RWPE1 (cell line): ENCODE measurements at regions not wholly inside any gene's neighbourhood (a gene's known extent, or its start where the extent isn't known, plus 50 kb on each side); places are given as distances from the start of the nearest gene placed in this dataset.

Experiments used
- CTCF ChIA-PET: fragments of 350-600 bp; sonication (Branson Sonifier 250); formaldehyde crosslinking; extraction: SDS; loops from one replicate; lab custom pipeline; 2021; lab: Yijun Ruan, JAX
- POLR2A ChIA-PET: fragments of 400-600 bp; formaldehyde crosslinking; extraction: SDS; loops from one replicate; lab custom pipeline; 2020; ENCODE audit warnings: antibody characterized with exemption; ENCODE audit not compliant: low non-redundant PET; lab: Yijun Ruan, JAX
- DNase-seq: peaks from one replicate; pipeline ENCODE4 v3.0.0; 2012; ENCODE audit warnings: low spot score
- H3K27ac ChIP-seq: fragments of 450-650 bp; 2 replicates; pipeline ENCODE4 v1.5.1; 2017
- TF ChIP-seq, protein P1 (sequence below): fragments of 450-650 bp; conservative IDR thresholded peaks from 2 replicates; pipeline ENCODE4 v1.5.1; 2017; ENCODE audit warnings: low read depth, mild to moderate bottlenecking

DNA sequence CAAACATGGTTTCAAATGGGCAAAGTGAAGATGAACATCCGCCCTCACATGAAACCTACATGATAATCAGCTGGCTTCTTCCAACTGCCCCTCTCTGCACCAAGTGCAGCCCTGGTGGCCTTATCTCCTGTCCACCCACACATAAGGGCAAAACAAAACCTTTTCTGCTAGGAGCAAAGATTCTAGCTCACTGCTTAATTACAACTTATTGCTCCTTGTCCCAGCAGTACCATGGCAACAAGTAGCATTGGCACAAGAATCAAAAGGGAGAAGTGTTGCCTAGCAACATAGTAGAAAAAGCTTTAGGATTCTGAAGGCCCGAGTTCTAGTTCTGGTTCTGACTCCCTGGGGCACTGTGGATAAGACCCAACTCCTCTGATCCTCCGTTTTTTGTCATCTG lies 68.7 kb upstream of the BMAL1 start:
- H3K27ac ChIP-seq: peak overlapping the region; percentile 52
- ChIA-PET POLR2A (no interaction called here), CTCF (interaction anchor here (0.5 to 3.0 kb wide), 4 partner anchors 130 to 175 kb away, joined by 3 to 19 read pairs (median 4); no protein-coding TSS in a partner anchor)
- TF ChIP-seq, protein P1, sequence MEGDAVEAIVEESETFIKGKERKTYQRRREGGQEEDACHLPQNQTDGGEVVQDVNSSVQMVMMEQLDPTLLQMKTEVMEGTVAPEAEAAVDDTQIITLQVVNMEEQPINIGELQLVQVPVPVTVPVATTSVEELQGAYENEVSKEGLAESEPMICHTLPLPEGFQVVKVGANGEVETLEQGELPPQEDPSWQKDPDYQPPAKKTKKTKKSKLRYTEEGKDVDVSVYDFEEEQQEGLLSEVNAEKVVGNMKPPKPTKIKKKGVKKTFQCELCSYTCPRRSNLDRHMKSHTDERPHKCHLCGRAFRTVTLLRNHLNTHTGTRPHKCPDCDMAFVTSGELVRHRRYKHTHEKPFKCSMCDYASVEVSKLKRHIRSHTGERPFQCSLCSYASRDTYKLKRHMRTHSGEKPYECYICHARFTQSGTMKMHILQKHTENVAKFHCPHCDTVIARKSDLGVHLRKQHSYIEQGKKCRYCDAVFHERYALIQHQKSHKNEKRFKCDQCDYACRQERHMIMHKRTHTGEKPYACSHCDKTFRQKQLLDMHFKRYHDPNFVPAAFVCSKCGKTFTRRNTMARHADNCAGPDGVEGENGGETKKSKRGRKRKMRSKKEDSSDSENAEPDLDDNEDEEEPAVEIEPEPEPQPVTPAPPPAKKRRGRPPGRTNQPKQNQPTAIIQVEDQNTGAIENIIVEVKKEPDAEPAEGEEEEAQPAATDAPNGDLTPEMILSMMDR: no peak
- no peak for DNase-seq

DNA sequence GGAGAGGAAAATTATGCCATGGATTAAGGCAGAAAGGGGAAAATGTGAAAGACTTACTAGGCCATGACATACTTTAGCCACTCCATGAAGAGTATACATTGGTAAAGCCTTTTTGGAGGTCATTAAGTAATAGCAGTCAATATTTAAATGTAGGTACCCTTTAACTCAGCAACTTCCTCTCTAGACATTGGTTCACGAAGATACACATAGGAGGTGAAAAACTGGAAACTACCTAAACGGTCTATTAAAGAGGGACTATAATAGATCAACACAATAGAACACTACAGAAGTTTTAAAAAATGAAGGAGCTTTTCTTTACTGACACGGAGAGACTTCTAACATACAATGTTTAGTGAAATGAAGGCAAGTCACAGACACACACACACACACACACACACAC lies 68.2 kb upstream of the BMAL1 start:
- ChIA-PET CTCF (interaction anchor here (0.6 to 3.0 kb wide), 9 partner anchors 52 to 176 kb away, joined by 3 to 19 read pairs (median 6); no protein-coding TSS in a partner anchor), POLR2A (no interaction called here)
- no peak overlapping the region for H3K27ac ChIP-seq
- no peak for DNase-seq
- TF ChIP-seq, protein P1: no peak

DNA sequence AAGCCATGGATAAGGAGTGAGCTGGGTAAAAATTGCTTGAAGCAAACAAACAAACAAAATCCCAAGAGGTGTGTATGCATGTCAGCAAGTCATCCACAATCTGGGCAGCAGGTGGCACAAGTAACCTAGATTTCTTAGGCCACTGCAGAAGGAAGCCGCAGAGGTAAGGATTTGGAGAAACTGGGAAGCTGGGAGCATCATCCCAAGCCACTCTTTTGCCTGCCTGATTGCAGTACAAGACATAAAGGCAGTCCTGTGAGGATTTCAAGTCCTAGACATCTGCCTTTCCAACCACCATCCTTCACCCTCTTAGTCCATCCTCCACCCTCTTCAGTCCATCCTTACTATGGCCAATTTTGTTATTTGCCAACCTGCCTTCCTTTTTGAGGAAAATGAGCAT lies 67.2 kb upstream of the BMAL1 start:
- DNase-seq: peak; percentile 66
- ChIA-PET CTCF (interaction anchor here (0.5 to 3.0 kb wide), 27 partner anchors 12 to 1015 kb away, joined by 3 to 19 read pairs (median 3); no protein-coding TSS in a partner anchor), POLR2A (no interaction called here)
- TF ChIP-seq, protein P1: peak; percentile 70
- H3K27ac ChIP-seq: no peak overlapping the region

DNA sequence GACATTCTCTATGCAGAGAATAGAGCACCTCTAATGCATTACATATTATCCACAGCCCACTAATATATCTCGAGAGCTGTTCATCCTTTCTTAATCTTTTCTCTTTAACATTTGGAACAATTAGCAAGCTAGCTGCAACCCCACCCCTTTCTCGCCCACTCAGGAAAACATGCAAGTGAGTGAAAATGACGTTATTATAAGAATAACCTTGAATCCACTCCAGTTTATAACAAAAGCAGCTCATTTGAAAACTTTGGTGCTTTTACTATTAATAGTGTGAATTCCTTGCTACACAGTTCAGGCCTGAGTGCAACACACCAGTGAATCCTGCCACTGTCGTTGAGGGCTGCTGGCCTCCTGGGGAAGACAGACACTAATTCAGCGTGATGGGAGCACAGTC lies 63.3 kb upstream of the BMAL1 start:
- peak overlapping the region; percentile 95; the same call in 1 of the 2 replicates for H3K27ac ChIP-seq
- TF ChIP-seq, protein P1: no peak
- DNase-seq: no peak
- ChIA-PET CTCF (interaction anchor here (0.6 kb wide), 1 partner anchor 120 kb away, joined by 5 read pairs; no protein-coding TSS in a partner anchor), POLR2A (interaction anchor here (0.6 kb wide), 1 partner anchor 64 kb away, joined by 3 read pairs; no protein-coding TSS in a partner anchor)

DNA sequence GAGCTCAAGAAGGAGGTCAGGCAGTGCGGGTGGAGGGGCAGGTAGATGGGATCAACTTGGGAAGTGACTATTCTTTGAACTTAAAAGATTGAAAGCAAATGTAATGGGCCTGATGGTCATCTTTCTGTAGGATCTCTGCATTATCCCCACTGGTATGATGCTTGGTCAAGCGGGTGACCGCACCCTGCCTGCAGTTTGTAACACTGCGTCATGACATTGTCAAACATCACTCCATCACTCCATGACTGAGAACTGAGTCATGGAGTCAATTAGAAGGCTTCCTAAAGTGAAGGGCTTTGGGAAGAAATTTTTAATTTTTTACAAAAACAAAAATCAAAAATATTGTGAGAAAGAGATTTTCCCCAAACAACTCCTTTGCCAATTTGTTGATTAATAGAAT lies 62.4 kb upstream of the BMAL1 start:
- ChIA-PET POLR2A (no interaction called here), CTCF (interaction anchor here (0.7 kb wide), 1 partner anchor 129 kb away, joined by 3 read pairs; no protein-coding TSS in a partner anchor)
- DNase-seq: peak; percentile 90
- TF ChIP-seq, protein P1: no peak
- peak overlapping the region; percentile 95 for H3K27ac ChIP-seq

DNA sequence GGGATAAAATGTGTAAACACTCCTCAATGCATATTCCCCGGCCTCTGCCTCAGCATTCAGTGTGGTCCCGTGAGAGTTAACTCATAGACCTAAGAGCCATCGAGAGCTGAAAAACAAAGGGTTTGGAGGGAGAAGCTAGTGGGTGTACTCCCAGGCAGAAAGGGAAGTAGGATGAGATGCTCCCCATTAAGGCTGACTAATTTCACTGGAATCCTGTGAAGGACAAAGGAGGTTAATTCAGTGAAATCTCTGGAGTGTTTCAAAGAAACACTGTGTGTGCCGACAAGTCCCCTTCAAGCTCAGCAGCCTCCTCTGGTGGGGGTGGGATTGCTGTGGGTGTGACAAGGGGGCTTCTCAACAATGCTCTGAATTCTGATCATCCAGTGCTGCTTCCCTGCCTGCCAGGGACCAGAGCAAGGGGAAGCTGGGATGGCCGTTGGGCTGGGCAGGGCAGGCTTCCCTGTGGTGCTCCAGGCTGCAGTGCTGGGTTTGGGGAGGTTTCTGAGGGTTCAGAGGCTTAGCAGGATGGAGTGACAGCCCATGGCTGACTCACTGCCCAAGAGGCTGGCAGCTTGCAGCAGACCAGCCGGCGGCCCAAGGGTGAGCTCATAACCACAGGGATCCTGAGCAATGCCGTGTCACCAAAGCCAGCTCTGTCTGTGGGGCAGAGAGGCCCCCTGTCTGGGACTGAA lies 61.4 kb upstream of the BMAL1 start:
- ChIA-PET POLR2A (interaction anchor here (0.5 to 0.7 kb wide), 3 partner anchors 39 to 1240 kb away, joined by 3 read pairs; no protein-coding TSS in a partner anchor), CTCF (interaction anchor here (1.2 to 1.4 kb wide), 2 partner anchors 22 to 30 kb away, joined by 3 to 5 read pairs; no protein-coding TSS in a partner anchor)
- H3K27ac ChIP-seq: peak overlapping the region; percentile 95
- DNase-seq: peak; percentile 92
- TF ChIP-seq, protein P1: no peak
